ENCODE measurements at regions not wholly inside any gene's neighbourhood (a gene's known extent, or its start where the extent isn't known, plus 50 kb on each side); places are given as distances from the start of the nearest gene placed in this dataset.

DNA sequence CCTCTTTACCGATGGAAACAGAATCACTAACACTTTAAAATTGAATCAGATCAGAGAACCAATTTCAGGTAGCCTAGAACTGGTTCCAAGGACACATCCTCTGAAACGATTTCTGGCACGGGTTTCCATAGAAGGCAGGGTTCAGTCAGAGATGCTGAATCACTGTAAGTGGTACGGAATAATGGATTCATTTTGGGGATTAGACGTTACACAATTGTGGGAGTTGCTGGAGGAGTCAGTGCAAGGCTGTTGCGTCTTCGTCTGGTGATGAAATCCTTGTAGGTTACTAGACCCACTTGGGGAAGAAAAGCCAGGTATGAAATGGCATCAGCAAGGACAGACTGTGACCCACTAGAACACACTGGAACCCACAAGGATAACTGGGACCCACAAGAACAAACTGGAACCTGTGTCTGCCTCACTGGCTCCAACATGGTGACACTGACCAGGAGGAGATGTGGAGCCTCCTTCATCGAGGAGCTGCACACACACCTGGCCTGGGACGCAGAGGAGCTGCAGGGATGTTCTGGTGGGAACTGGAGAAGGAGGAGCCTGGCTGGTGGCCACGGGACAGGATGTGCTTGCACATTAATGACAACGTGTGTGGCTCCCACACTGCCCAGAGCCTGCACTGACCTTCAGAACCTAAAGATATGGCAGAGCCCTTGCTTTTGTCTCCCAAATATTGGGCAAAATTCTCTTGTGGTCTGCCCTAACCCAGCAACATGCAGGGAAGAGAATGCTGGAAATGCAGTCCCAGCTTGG, 105.1 kb downstream of the TRAPPC11 start:
- ChIA-PET CTCF (no interaction called here), POLR2A (no interaction called here)
- in situ Hi-C loops (cut with HindIII; ENCODE audit: low pct_unique_long_range_greater_than_20kb, low sequenced_read_pairs) (no loop called here), intact Hi-C loops (cut with micrococcal nuclease; ENCODE audit: unreplicated experiment) (no loop called here)
- Histone ChIP-seq H3K27me3 (ENCODE audit: control insufficient read depth, insufficient read depth, low read length) (no peaks in the 10 kb centered on the region), H3K27ac (ENCODE audit: low read length) (no peak overlapping the region), H3K36me3 (ENCODE audit: control insufficient read depth, insufficient read depth, low read length) (no peaks in the 10 kb centered on the region), H3K9me3 (ENCODE audit: control insufficient read depth, insufficient read depth, low read depth, low read length) (no peaks in the 10 kb centered on the region), H3K4me3 (ENCODE audit: low read depth in 2 of 2, low read length in 2 of 2) (no peak overlapping the region), H3K4me1 (ENCODE audit: control insufficient read depth, insufficient read depth, low read length) (peaks cover 4% of the 10 kb centered on the region)
- TF ChIP-seq, protein P1, sequence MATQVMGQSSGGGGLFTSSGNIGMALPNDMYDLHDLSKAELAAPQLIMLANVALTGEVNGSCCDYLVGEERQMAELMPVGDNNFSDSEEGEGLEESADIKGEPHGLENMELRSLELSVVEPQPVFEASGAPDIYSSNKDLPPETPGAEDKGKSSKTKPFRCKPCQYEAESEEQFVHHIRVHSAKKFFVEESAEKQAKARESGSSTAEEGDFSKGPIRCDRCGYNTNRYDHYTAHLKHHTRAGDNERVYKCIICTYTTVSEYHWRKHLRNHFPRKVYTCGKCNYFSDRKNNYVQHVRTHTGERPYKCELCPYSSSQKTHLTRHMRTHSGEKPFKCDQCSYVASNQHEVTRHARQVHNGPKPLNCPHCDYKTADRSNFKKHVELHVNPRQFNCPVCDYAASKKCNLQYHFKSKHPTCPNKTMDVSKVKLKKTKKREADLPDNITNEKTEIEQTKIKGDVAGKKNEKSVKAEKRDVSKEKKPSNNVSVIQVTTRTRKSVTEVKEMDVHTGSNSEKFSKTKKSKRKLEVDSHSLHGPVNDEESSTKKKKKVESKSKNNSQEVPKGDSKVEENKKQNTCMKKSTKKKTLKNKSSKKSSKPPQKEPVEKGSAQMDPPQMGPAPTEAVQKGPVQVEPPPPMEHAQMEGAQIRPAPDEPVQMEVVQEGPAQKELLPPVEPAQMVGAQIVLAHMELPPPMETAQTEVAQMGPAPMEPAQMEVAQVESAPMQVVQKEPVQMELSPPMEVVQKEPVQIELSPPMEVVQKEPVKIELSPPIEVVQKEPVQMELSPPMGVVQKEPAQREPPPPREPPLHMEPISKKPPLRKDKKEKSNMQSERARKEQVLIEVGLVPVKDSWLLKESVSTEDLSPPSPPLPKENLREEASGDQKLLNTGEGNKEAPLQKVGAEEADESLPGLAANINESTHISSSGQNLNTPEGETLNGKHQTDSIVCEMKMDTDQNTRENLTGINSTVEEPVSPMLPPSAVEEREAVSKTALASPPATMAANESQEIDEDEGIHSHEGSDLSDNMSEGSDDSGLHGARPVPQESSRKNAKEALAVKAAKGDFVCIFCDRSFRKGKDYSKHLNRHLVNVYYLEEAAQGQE (IDR thresholded peaks at IDR 0.05; ENCODE audit: insufficient read depth in 1 of 2, low read depth in 2 of 2, low read length in 1 of 2) = no peak
- TF ChIP-seq TCF7L2 (IDR thresholded peaks at IDR 0.05; ENCODE audit: low read depth, low read length) = no peak
- no peak for TF ChIP-seq SIN3A (IDR thresholded peaks at IDR 0.05; ENCODE audit: borderline replicate concordance, insufficient read depth, low read depth, low read length)
- TF ChIP-seq POLR2AphosphoS5 (IDR thresholded peaks at IDR 0.05; ENCODE audit: low read depth, low read length) = no peak
- TF ChIP-seq, protein P2, sequence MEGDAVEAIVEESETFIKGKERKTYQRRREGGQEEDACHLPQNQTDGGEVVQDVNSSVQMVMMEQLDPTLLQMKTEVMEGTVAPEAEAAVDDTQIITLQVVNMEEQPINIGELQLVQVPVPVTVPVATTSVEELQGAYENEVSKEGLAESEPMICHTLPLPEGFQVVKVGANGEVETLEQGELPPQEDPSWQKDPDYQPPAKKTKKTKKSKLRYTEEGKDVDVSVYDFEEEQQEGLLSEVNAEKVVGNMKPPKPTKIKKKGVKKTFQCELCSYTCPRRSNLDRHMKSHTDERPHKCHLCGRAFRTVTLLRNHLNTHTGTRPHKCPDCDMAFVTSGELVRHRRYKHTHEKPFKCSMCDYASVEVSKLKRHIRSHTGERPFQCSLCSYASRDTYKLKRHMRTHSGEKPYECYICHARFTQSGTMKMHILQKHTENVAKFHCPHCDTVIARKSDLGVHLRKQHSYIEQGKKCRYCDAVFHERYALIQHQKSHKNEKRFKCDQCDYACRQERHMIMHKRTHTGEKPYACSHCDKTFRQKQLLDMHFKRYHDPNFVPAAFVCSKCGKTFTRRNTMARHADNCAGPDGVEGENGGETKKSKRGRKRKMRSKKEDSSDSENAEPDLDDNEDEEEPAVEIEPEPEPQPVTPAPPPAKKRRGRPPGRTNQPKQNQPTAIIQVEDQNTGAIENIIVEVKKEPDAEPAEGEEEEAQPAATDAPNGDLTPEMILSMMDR (IDR thresholded peaks at IDR 0.05) = no peak
- BruUV-seq (replicated peaks) = no TSS peak
- DNase-seq (ENCODE audit: low read depth, low spot score) = no peak
- no peak for ATAC-seq

DNA sequence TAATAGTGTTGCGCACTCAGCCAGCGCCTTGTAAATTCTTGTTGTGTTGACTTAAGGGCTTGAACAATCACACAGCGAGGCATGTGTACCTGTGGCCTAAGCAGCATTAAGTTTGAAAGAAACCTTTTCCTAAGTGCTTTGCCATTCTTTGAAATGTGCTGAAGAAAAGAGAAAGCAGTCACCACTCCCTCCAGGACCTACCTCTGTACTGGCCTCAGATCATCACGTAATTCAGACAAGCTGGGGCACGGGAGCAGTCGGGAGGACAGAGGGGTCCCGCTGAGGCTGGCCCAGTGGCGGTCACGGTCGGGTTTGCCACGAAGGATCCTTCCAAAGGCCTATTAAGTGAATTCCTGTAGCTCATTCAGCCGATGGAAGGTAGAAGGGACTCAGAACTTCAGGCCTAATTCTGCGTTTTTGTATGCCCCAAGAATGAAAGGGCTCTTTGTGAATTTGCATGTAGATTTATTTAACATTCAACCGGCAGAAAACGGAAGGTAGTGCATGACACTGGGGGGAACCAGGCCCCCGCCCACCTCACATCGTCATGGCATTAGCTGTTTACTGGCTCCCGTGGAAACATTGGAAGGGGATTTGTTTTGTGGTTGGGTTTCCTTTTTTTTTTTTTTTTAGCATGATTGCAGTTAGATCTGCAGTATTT, 106.3 kb downstream of the TRAPPC11 start:
- H3K36me3 ChIP-seq (ENCODE audit: control insufficient read depth, insufficient read depth, low read length) = no peaks in the 10 kb centered on the region
- ChIA-PET CTCF (interaction anchor here (0.7 kb wide), 1 partner anchor 385 kb away, joined by 9 read pairs; no protein-coding TSS in a partner anchor), POLR2A (no interaction called here)
- no peaks in the 10 kb centered on the region for H3K9me3 ChIP-seq (ENCODE audit: control insufficient read depth, insufficient read depth, low read depth, low read length)
- peaks cover 4% of the 10 kb centered on the region for H3K4me1 ChIP-seq (ENCODE audit: control insufficient read depth, insufficient read depth, low read length)
- H3K27ac ChIP-seq (ENCODE audit: low read length) = no peak overlapping the region
- TF ChIP-seq POLR2AphosphoS5 (IDR thresholded peaks at IDR 0.05; ENCODE audit: low read depth, low read length) = no peak
- TF ChIP-seq TCF7L2 (IDR thresholded peaks at IDR 0.05; ENCODE audit: low read depth, low read length) = no peak
- no peak for TF ChIP-seq SIN3A (IDR thresholded peaks at IDR 0.05; ENCODE audit: borderline replicate concordance, insufficient read depth, low read depth, low read length)
- TF ChIP-seq, protein P2 (IDR thresholded peaks at IDR 0.05) = no peak
- DNase-seq (ENCODE audit: low read depth, low spot score) = no peak
- ATAC-seq = no peak
- no peak overlapping the region for H3K4me3 ChIP-seq (ENCODE audit: low read depth in 2 of 2, low read length in 2 of 2)
- intact Hi-C loops (cut with micrococcal nuclease; ENCODE audit: unreplicated experiment) = no loop called here
- no TSS peak for BruUV-seq (replicated peaks)
- H3K27me3 ChIP-seq (ENCODE audit: control insufficient read depth, insufficient read depth, low read length) = no peaks in the 10 kb centered on the region
- in situ Hi-C loops (cut with HindIII; ENCODE audit: low pct_unique_long_range_greater_than_20kb, low sequenced_read_pairs) = no loop called here
